Stimulated activated CD4-positive, alpha-beta T cell treated with anti-CD3 and anti-CD28 coated beads, Interleukin-1b, Interleukin-23, amount 100 ng/mL, for 4 hours (primary cell): ENCODE measurements at regions not wholly inside any gene's neighbourhood (a gene's known extent, or its start where the extent isn't known, plus 50 kb on each side); places are given as distances from the start of the nearest gene placed in this dataset.
"Not testable (repeated sequence)": the region's sequence is repeated elsewhere in the genome, so short reads cannot be mapped to it uniquely, and the experiment has no call there.

Experiments used
- DNase-seq, 2 donors: peaks; one replicate each; pipeline ENCODE4 v3.0.0-alpha.2; 2020; ENCODE audit warnings: low read depth in 2 of 2

DNA sequence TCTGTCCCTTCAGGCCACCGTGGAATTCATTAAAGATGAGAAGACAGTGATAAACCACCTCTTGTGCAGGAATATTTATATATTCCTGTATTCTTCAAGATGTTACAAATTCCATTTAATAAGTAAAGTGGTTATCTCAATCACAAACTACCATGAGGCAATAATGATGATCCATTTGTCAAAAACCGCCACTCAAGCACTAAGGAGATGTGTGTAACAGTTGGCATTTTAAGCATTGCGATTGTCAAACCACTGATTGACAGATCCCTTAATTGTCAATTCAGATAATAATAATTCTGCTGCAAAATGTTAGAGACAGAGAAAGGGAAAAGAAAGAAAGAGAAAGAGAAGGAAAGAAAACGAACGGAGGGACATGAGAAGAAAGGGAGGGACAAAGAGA lies 476.1 kb upstream of the RBFOX1 start:
- no peak for DNase-seq

DNA sequence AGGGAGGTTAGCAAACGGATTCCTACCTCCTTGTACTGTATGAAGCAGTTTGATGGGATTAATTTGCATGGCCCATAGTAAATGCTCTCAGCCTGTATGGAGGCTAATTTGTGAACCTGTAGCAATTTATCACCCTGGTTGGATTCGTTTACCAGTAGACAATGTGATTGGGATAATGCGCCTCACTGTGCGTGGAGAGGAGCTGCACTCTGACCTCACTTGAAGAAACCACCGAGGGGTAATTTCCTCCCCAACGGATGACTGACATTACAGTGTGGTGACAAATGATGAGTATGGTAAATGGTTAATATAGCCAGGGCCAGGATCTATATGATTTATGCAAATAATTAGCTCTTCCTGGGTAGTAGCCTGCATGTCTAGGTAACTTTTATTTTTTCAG lies 479.1 kb upstream of the RBFOX1 start:
- DNase-seq: no peak

DNA sequence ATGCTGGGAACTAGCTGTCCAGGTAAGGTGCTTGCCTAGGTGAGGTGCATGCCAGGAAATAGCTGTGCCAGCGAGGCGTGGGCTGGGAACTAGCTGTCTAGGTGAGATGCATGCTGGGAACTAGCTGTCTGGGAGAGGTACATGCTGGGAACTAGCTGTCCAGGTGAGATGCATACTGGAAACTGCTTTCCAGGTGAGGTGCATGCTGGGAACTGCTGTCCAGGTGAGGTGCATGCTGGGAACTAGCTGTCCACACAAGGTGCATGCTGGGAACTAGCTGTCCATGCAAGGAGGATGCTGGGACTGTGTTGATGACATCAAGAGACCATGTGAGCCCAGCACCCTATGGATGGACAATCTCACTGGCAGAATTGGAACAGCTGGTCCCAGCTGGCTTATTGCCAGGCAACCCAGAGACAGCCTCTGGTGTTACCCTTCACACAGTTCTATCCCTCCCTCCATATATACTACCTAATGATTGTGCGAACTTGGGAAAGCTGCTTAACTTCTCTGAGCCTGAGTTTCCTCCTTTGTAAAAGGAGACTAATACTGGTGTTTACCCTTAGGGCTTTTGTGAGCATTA lies 479.9 kb upstream of the RBFOX1 start:
- DNase-seq: no peak

DNA sequence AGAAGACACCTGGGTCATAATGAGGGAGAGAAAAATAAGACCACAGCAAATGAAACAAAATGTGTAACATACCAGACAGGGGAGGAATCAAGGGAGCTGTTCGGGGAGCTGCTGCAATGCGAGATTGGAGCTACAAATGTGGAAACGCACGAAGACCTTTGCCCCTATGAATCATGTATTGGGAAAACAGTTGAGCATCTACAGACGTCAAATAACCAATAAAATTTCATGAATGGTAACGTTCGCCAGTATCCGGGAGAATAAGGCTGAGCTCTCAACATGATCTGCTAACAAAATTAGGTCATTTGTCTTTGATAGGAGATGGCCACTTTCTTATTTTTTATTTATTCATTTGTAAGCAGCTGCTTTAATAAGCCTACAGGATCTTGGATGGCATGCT lies 486.2 kb upstream of the RBFOX1 start:
- DNase-seq: no peak

DNA sequence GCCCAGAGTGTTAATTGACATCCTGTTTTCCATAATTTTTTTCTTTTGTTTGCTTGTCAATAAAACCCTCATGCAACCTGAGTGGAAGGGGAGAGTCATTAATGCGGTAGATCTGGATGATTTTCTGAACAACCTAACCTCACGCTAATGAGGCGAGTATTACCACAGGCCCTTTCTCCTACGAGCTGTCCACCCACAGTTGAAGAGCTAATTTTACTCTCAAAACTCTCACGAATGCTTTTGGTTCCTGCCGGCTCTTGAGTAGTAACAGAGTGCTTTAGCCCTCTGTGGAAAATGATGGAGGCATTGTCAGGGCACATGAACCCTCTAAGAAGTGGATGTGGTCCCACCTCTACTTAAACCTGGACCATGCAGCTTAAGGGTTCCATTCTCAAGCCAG lies 491.3 kb upstream of the RBFOX1 start:
- no peak for DNase-seq

DNA sequence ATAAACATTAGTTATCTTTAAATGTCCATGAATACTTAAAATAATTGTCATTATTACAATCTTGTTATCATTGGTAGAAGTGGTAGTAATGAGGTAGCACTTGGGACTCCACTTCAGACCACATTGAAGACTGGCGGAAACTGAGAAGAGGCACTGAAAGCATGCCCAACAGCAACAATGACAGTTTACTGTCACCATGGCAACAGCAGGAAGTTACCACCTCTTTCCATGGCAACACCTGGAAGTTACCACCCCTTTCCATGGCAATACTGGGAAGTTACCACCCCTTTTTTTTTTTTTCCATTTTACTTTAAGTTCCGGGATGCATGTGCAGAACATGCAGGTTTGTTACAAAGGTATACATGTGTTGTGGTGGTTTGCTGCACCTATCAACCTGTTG lies 494.9 kb upstream of the RBFOX1 start:
- no peak for DNase-seq

DNA sequence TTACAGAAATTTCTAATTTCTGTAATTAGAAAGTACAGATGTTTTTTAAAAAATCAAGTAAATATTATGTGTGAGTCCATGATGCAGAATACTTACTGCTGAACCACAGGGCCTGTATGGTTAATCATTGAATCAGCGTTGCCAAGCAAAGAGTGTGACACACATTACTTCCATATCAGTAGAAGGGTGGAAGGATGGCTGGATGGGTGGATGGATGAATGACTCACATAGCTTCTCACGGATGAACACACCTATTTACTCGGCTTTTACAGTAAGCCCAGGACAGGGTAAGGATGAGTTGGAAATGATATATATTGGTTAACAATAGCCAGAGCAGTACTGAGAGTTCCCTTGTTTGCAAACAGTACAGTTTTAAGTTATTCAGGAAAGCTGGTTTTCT lies 495.9 kb upstream of the RBFOX1 start:
- no peak for DNase-seq

DNA sequence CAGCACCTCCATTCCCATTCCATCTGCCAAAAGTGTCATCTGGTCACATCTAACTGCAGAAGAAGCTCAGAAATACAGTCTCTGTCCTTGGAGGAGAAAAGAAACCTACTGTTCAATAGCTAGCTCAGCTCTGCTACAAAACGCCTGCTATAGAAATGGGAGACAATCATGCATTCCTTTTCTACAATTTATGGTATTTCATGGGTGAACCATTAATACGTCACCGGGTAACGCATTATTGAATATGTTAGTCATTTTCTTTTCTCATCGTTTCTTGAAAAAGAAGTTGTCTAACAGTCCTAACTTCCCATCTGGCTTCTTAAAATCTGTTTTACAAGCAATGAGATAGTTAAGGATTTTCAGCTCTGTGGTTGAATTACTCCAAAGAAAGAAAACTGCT lies 496.7 kb upstream of the RBFOX1 start:
- no peak for DNase-seq

DNA sequence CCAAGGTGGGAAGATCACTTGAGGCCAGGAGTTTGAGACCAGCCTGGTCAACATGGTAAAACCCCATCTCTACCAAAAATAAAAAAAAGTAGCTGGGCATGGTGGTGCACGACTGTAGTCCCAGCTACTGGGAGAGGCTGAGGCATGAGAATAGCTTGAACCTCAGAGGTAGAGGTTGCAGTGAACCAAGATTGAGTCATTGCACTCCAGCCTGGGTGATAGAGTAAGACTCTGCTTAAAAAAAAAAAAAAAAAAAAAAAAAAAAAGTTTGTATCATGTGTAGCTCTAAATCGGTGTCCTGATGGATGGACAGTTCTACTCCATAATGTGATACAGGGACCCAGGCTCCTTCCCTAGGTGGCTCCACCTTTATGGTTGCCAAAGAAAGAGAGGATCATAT lies 497.1 kb upstream of the RBFOX1 start:
- DNase-seq: no peak

DNA sequence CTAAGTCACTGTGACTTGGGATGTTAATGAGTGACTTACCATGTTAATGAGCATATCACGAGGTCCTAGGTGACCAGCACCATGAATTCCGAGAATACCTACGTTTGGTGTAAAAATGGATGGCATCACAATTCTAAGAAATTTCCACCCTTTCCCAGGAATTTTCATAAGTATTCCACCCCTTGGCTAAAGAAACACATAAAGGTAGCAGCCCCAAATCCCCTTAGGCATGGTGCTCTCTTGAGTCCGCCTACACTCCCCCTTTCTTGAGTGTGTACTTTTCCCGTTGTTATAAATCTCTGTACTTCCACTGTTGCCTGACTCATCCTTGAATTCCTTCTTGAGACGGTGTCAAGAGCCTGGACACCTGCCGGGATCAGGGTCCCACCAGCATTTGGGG lies 504.0 kb upstream of the RBFOX1 start:
- no peak for DNase-seq

DNA sequence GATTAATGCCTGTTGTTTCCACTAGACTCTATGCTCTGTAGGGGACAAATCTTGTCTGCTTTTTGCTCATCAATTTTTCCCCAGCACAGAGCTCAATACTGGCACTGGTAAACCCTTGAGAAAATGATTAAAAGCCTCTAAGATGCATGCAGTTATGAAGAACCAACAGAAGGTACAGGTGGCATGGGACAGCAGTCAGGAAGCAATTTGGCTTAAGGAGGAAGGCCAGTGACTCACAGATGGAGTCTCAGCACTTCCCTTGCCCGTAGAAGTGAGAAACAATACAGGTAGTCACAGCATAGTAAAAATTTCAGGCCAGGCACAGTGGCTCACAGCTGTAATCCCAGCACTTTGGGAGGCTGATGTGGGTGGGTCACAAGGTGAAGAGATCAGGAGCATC lies 504.7 kb upstream of the RBFOX1 start:
- no peak for DNase-seq

DNA sequence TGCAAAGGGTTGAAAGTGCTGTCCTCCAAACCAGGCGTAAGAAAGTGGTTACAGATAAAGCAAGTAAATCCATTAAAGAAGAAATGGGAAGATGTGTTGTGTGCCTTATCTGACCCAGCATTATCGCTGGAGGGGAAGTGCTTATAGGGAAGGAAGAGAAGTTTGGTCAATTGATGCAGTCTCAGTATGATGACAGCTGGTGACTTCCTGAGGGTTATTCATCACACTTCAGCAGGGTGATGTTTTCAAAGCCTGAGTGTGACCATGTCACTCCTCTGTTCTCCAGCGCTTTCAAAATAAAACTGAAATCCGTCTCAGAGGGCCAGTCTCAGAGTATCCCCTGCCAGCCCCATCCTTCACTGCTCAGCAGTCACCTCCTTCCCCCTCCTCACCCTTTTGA lies 505.4 kb upstream of the RBFOX1 start:
- DNase-seq: no peak

DNA sequence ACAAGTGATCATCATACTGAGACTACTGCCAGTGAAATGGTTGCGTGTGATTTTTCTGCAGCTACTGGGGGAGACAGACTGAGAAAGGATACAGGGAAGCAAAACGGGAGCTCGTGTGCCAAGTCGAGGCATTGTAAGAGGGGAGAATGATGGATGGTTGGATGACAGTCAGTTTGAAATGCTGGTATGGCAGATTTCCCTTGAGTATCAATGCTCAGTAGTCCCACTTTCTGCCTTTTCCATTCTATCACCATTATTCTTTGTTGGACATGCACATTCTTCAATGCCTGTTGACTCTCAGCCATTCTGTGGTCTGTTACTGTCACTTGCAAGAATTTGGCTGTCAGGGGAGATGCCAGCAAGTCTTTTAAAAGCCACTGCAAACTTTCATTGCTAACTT lies 510.6 kb upstream of the RBFOX1 start:
- DNase-seq: no peak

DNA sequence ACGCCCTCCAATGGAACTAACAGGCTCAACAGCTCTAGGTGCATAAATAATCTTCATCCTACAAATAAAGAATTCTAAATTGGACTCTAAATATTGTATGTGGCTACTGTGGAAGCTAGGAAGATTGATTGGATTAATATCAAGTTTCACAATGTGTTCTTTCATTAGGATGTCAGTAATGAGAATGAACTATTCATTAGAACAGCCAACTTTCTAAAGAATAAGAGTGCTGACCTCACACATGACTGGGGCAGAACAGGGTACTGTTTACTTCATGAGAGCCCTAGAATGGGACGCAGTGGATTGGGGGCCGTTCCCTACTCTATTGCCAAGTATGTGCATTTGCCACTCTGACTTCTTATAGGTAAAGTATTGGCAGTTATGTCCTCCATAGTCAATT lies 528.2 kb upstream of the RBFOX1 start:
- DNase-seq: no peak

DNA sequence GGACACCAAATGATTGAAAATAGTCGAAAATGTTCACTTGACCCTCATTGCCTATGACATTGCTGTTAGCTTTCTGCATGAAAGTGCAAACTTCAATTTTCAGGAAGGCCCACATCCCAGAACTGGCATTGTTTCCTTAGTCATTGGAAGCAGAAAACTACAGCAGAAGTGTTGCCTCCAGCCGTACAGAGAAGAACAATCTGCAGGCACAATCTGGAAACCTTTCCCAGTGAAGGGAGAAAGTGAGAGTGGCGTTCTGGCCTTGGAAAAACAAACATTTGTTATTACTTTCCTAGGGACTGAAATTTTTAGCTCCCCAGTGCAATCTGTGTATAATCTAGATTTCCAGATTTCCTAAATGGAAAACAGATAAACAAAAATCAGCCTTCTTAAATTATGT lies 529.5 kb upstream of the RBFOX1 start:
- DNase-seq: no peak

DNA sequence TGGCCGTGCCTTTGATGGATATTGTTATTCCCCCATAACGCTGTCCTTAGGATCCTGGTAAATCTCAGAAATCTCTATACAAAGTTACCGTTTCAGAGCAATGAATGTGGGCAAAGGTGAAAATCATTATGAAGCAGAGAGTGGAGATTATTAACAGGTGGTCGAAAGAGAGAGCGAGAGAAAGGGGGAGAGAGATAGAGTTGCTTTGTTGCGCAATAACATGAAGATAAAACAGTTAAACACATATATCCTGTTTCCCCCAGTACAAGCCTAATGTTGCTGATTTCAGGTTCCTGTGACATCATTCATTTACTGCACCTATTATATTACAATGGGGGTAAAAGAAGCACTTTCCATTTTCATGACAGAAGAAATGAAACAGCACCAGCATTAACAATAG lies 535.4 kb upstream of the RBFOX1 start:
- DNase-seq: no peak

DNA sequence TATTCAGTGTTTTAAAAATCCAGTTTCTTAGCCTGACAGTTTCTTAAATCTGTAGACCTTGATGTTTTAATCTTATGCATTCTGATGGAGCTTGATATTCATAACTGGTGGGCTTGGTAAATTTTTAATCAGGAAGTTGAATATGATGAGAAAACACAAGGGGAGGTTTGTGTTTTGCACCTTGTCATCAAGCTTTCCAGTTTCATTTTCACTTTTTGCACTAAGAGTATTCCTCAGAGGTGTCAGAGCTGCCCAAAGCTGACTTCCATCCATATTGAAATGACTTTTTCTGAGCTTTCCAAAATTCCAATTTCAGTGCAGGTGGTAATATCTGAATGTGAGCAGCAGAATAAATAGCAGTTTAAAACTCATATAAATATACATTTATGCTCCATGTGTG lies 555.0 kb upstream of the RBFOX1 start:
- no peak for DNase-seq

DNA sequence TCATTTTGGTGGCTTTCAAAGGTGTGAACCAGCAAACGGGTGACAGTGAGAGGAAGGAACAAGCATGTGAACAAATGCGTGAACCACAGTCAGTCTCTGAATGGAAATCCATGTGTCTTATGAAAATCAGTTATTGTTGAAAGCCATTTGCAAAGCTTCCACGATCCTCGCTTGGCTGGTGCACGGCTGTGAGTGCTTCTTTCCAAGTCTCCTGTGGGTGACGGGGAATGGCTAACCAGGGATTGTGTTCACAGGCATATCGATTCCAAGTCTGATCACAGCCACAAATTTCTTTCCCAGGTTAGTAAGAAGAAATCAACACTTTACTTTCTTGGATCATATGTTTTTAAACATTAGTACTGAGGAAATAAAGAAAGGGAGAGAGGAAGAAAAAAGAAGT lies 556.9 kb upstream of the RBFOX1 start:
- no peak for DNase-seq

DNA sequence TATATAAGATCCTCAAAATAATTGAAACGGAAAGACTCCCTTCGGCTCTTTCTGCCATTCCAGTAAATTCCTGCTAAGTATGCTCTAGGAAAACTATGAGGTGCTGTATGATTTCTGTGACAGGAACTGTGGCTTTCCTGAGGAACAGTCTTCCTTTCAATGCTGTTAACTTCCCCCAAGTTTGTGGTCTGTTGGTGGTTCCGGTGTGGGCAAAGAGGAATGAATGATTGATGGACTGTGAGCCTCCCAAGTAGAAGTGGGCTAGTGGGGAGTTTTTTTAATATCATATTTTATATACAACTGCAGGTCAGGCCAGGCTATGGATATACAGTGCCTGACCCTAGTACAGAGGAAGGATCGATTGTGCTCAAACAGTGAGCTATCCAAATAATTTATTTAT lies 560.7 kb upstream of the RBFOX1 start:
- no peak for DNase-seq

DNA sequence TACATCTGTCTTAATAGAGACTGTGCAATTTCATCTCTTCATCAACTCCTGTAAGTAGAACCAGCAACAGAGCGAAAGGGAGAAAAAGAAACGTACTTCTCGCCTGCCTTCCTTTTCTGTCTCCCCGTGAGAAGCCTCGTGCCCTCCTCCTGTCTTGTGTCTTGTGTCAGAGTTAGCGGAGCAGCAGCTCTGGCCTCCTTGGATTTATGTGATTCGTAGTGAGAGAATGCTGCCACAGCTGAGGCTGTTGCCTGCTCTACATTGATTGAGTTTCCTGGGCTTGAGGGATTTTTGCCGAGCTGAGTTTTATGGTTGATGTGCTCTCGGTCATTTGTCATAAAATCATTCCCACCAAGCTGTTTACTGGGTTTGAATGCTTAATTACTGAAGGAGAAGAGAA lies 579.1 kb upstream of the RBFOX1 start:
- DNase-seq: no peak

DNA sequence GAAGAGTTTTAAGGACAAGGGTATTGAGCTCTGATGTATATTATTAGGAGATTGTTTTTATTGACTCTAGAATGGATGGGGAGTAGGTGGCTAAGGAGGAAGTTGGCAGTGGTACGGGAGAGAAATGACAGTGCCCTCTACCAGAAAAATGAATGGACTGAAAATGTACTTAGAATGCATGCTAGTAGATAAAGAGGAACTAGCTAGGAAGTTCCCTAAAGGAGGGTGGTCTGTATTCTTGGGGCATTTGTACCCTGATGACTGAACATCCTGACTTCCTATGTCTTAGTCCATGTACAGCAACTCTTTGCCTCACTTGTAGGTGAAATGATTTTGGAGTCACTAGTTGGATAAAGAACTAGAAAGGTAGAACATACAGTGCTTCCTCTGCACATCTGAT lies 581.5 kb upstream of the RBFOX1 start:
- DNase-seq: no peak

DNA sequence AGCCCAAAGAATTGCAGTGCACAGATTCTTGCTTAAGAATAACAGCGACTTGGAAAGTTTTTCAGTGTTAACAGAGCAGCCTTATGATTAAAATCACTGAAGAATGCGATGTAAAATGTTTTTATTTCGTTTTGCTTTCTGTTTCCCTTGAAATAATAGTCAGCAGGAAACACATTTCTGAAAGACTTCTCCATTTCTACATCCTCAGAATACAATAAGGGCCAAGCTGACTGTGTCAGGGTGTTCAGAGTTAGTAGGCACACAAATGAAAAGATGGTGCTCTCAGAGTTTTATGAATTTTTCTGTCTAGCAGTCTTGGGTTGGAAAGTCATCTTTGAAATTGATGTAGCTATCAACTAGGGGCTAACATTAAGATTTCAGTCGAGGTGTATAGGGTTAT lies 582.9 kb upstream of the RBFOX1 start:
- DNase-seq: no peak

DNA sequence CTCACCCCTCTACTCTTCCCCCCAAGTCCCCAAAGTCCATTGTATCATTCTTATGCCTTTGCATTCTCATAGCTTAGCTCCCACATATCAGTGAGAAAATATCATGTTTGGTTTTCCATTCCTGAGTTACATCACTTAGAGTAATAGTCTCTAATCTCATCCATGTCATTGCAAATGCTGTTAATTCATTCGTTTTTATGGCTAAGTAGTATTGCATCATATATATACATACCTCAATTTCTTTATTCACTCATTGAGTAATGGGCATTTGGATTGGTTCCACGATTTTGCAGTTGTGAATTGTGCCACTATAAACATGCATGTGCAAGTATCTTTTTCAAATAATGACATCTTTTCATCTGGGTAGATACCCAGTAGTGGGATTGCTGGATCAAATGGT lies 596.3 kb upstream of the RBFOX1 start:
- DNase-seq: not testable (repeated sequence)

DNA sequence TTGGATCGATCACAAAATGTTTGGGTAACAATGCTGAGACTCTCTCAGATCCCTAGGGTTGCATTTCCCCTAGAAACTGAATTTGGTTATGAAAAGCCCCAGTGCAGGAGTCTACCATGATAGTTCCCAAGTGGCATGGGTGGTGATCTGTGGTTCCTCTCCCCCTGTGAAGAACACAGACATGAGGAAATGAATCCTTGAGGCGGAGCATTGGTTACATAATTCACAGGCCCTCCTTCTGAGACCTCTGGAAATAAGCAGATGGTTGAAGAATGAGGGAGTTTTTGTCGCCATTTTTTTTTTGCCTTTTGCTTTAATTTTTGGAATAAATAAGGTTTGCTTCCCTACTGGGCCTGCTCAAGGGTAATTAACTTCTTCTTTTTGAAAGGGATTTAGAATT lies 597.0 kb upstream of the RBFOX1 start:
- DNase-seq: no peak

DNA sequence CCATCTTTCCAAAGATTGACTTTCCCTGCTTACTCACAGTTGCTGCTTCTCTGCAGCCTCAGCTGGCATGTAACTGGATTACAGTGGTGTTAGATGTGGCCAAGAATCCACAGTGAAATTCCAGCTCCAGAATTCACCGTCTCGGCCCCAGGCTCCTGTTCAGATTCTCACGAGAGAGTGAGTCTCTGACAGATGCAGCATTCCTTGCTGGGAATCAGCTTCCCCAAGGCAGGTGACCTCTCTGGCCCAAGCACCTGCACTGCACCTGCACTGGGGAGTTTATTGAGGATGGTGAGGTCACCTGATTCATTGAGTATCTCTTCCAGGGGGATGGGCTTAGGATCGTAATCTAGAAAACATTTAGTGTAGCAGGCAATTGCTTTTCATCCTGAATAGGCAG lies 600.5 kb upstream of the RBFOX1 start:
- DNase-seq: no peak
